ENCODE measurements at regions not wholly inside any gene's neighbourhood (a gene's known extent, or its start where the extent isn't known, plus 50 kb on each side); places are given as distances from the start of the nearest gene placed in this dataset.
"Not testable (repeated sequence)": the region's sequence is repeated elsewhere in the genome, so short reads cannot be mapped to it uniquely, and the experiment has no call there.

- no peak for DNase-seq (ENCODE audit: low spot score)
Observed at GRCh38 chr21:19049567-19049966, 646.0 kb upstream of the TMPRSS15 start.

- no peak for DNase-seq (ENCODE audit: low spot score)
Observed at GRCh38 chr21:19065164-19065563, 661.6 kb upstream of the TMPRSS15 start.

- DNase-seq (ENCODE audit: low spot score): no peak
Observed at GRCh38 chr21:19076031-19076430, 672.4 kb upstream of the TMPRSS15 start.

- no peak for DNase-seq (ENCODE audit: low spot score)
Observed at GRCh38 chr21:19109694-19110093, 706.1 kb upstream of the TMPRSS15 start.

DNA sequence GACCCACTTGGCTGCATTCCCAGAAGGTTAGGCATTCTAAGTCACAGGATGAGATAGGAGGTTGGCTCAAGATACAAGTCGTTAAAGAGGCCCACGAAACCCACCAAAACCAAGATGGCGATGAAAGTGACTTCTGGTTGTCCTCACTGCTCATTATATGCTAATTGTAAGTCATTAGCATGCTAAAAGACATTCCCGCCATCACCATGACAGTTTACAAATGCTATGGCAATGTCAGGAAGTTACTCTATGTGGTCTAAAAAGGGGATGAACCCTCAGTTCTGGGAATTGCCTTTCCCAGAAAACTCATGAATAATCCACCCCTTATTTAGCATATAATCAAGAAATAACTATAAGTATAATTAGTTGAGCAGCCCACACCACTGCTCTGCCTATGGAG lies 715.7 kb upstream of the TMPRSS15 start:
- not testable (repeated sequence) for DNase-seq (ENCODE audit: low spot score)

DNA sequence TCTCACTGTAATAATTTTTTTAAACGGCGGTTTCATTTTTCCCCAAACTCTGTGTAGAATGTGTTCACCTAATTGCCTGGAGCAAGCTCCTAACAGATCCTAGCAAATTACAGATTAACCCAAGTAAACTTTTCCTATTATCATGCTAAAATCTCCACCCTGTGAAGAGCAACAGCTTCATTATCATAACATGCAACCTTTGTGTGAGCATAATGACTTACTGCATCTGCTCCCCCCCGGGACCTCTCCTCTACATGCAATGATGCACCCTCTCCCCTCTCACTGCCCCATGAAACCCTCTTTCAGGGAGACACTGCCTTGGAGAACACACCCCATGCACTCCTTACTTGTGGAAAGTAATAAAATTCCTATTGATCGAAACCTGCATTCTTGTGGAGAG lies 717.0 kb upstream of the TMPRSS15 start:
- no peak for DNase-seq (ENCODE audit: low spot score)

- no peak for DNase-seq (ENCODE audit: low spot score)
Observed at GRCh38 chr21:19122356-19122755, 718.8 kb upstream of the TMPRSS15 start.

DNA sequence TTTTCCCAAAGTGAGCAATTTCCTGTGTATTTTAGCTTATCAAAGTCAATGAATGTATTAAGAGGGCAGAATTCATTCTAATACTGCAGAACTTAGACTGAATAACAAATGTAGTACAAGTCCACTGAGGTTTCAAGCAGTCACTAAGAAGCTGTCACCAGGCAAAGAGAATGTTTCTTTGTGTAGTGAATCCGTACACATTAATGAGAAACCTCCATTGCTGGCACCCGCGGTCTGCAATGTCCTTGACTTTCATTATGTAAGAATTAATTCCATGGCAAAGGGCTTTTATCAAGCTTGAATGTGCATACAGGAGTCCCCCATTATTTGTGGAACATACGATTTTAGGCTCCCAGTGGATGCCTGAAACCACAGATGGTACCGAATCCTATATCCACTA lies 719.5 kb upstream of the TMPRSS15 start:
- no peak for DNase-seq (ENCODE audit: low spot score)

DNA sequence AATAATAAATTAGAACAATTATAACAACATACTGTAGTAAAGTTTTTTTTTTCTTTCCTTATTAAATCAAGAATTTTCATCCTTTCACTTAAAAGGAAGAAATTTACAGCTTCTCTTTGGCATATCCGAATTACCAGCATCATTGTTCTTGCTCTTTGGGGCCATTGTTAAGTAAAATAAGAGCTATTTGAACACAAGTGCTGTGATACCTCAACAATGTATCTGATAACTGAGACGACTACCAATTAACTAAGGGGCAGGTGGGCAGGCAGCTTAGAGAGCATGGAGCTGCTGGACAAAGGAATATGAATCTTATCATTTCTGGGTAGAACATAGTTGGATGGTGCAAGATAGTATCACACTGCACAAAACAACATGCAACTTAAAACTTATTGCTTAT lies 719.9 kb upstream of the TMPRSS15 start:
- DNase-seq (ENCODE audit: low spot score): no peak

DNA sequence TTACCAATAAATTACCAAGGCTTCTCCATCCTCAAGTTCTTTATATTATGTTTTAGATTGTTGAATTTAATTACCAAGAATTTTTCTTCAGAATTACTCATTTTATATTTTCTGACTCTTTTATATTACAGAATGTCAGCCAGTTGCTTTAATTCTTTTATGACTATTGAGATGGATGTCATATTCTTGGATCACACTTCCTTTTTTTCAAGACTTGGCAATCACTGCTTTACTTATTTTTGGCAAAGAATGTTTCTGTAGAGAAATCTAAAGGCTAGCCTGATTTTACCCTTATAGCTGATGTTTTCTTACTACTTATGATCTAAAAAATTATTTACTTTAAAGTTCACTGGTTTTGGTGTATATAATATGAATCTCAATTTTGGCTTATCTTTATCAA lies 721.1 kb upstream of the TMPRSS15 start:
- no peak for DNase-seq (ENCODE audit: low spot score)

- DNase-seq (ENCODE audit: low spot score): no peak
Observed at GRCh38 chr21:19130379-19131028, 726.9 kb upstream of the TMPRSS15 start.

DNA sequence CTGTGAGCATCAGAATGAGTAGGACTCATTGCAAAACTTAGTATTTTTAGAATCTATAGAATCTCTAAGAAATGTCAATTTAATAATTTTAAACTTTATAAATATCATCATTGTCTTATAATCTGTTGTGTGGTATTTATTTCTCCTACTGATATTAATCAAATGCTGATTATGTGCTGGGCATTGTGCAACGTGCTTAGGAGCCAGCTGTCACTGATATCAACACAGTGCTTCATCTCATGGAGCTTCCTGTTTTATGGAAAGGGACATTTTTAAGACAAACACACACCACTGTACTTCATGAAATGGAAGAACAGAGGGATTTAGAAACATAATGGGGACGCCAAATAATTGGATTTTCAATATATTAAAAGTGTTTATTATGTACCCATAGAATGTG lies 737.9 kb upstream of the TMPRSS15 start:
- no peak for DNase-seq (ENCODE audit: low spot score)

DNA sequence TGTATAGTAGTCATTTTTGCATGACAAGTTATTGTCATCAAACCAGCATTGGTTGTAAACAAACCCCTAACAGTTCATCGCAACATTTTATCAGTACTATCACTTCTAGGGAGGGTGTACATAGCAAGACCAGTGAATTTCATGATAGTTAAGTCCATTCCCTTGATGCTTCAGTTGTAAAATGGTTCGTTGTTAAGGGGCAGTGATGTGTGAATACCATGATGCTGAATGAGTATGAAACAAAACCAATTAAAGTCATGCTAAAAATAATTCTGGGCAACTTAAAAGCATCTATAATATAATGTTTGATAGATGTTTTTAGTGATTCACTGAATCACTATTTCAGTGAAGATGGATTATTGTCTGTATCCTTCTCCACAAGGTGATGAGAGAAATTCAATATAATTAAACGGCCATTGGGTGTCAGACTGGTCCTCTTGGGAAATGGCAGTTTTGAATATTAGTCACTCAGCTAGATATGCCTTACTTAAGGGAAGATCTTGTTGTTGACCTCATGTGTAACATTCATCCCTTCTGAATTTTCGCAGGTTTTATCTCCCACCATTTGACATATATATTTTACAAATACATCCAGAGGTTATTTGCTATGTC lies 742.2 kb upstream of the TMPRSS15 start:
- no peak for DNase-seq (ENCODE audit: low spot score)

GRCh38 chr21:19148056-19148455 lies 744.5 kb upstream of the TMPRSS15 start:
- DNase-seq (ENCODE audit: low spot score): no peak

- DNase-seq (ENCODE audit: low spot score): no peak
Observed at GRCh38 chr21:19171585-19171984, 768.0 kb upstream of the TMPRSS15 start.

- no peak for DNase-seq (ENCODE audit: low spot score)
Observed at GRCh38 chr21:19181604-19182140, 778.1 kb upstream of the TMPRSS15 start.

DNA sequence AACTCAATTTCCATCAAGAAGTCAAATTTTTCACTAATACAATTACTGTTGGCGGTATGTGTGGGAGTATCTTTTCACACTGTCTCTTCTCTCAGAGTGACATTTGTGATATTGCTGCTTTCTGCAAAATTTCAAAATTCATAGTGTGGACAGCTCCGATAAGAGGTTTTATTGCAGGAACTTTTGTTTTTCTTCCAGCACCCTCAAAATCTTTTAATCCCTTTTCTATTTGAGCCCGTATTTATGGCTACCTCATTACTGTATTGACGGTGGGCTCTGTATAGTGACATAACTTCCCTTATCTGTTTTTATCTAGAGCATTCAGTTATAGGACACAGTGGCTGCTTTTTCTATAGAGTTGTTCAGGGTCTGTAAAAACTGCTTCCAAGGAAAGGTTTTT lies 794.4 kb upstream of the TMPRSS15 start:
- no peak for DNase-seq (ENCODE audit: low spot score)

DNA sequence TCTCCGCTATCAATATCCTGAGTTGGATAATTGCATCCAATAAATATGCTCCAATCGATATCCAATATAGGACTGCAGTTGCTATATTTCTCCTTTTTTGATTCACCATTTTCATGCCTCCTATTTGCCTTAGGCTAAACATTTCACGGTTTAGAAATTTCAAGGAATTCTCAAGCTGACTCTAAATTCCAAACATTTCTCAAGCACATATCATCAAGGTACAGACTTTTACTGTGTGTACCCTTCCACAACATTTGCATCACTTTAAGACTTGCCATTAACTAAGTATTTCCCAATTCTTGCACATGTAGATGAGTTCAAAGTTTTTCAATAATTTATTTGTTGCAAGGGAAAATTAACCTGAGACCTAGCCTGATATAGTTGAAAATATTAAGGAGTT lies 795.2 kb upstream of the TMPRSS15 start:
- DNase-seq (ENCODE audit: low spot score): no peak

GRCh38 chr21:19218163-19218562 lies 814.6 kb upstream of the TMPRSS15 start:
- DNase-seq (ENCODE audit: low spot score): no peak

DNA sequence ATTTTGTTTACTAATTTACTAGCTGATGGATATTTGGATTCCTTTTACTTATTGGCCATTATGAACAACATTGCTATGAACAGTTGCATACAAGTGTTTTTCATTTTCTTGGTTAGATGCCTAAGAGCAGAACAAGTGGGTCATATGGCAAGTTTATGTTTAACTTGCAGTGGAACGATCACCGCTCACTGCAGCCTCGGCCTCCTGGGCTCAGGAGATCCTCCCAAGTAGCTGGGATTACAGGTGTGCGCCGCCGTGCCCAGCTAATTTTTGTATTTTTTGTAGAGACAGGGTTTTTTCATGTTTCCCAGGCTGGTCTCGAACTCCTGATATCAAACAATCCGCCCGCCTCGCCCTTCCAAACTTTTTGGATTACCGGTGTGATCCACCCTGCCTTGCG lies 820.5 kb upstream of the TMPRSS15 start:
- no peak for DNase-seq (ENCODE audit: low spot score)

DNA sequence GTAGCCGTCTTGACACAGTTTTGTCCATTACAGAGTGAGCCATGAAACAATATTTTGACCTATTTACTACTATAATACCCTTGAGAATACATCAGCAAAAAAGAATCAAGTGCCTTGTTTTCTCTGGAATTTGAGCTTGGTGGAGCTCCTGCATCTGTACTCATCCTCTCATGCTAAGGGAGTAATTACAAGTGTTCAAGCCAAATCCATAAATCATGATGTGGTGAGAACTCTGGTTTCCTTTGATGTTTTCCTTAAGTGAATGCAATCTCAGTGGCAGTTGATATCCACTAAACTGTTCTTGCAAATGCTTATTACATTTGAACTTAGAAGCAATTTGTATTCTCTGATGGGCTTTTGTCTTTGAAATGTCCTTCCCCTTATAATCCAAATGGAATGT lies 824.6 kb upstream of the TMPRSS15 start:
- no peak for DNase-seq (ENCODE audit: low spot score)

DNA sequence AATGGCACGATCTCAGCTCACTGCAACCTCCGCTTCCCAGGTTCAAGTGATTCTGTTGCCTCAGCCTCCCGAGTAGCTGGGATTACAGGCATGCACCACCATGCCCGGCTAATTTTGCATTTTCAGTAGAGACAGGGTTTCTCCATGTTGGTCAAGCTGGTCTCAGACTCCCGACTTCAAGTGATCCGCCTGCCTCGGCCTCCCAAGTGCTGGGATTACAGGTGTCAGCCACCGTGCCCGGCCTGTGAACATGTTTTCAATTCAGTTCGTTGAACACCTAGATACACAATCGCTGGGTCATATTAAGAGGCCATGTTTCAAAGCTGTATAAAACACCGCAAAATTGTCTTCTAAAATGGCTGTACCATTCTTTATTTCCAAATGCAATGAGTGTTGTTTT lies 830.3 kb upstream of the TMPRSS15 start:
- not testable (repeated sequence) for DNase-seq (ENCODE audit: low spot score)

GRCh38 chr21:19236209-19236608 lies 832.6 kb upstream of the TMPRSS15 start:
- no peak for DNase-seq (ENCODE audit: low spot score)

DNA sequence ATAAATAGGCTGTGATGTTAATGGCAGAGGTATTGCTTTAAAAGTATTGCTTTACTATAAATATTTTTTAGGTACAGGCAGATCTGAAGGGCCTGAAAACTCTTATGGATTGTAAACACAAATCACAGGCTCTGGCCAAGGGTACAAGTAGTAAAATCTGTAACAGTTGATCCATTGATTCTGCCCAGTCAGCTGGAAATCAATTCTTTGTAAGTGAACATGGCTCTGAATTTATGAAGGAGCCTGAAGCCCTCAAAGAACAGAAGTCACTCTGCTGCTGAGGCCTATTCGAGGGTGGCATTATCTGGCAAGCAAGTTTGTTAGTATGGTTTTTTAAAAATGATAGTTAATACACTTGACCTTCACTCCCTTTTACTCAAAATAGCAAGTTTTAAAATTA lies 834.0 kb upstream of the TMPRSS15 start:
- DNase-seq (ENCODE audit: low spot score): no peak
